GM11168 (cell line): ENCODE measurements at regions not wholly inside any gene's neighbourhood (a gene's known extent, or its start where the extent isn't known, plus 50 kb on each side); places are given as distances from the start of the nearest gene placed in this dataset.

Experiments
- in situ Hi-C: fragments of 300-500 bp; cut with MboI; formaldehyde crosslinking; loops from one replicate; pipeline ENCODE4 v1.12.0; 2022; ENCODE audit warnings: low sequenced_read_pairs; ENCODE audit not compliant: unreplicated experiment

DNA sequence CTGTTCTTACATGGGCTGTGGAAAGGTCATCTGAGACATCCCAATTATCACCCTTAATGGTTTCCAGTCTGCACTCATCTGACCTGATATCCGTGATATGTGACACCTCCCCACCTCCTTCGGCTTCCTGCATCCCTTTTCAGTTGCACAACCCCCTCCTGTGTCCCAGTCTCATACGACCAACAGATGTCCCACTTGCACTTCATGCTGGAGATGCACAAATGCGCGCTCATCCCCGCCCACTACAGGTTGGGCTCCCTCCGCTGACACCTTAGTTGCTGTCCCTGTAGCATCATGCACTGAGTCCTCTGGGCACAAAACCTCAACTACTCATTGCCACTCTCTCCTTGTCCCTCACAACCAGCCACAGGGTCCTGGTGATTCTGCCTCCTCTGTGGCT, 94.4 kb downstream of the MIS18A start:
- in situ Hi-C loops, result no loop called here

DNA sequence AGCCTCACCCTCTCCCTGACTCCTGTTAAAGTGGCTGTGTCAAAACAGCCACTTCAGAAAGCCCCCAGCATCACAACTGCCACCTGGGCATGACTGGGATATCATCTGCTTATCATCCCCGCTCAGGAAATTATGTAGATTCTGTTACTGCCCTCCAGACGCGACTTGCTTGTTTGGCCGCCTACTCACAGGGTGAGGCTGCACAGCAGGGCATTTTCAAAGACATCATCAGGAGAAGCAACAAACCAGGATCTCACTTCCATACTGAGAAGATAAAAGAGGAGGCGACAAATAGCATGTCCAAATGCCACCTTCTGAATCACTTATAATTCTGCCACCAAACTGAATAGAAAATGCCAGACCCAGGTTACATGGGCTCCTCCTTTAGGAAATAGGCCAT, 94.8 kb downstream of the MIS18A start:
- in situ Hi-C loops, result no loop called here

DNA sequence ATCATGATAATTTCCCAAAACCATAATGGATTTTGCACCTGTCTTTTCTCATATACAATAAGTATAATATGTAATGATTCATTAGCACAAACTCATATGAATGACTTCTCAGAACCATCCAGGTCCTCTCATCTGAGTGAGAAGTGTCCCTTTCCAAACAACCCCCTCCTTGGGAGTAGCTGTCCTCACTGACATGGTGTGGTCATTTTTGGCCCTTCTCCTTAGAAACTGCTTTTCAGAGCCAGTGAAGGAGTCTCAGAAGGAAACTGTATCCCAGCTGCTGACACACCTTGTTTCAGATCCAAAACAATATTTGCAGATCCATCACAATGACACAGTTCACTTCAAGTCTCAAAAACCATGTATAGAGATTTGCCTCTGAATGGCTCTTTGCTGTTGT, 95.5 kb downstream of the MIS18A start:
- in situ Hi-C loops, result no loop called here

DNA sequence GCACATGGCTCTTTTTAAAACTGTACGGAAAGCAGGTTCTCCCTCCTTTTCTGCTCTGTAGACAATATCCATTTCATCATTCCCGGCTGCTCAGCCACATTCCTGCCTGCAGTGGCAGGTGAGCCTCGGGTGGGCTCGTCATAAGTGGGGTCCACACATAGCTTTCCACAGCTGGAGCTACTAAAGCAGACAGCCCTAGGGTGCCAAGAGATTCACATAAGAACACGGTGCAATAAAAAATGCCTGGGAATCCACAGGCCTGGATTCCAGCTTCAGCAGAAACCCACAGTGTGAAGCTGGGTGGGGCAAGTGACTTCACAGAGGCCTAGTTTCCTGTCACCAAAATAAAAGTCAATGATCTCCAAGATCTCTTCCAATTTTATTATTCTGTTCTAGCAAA, 96.4 kb downstream of the MIS18A start:
- in situ Hi-C loops, result no loop called here

DNA sequence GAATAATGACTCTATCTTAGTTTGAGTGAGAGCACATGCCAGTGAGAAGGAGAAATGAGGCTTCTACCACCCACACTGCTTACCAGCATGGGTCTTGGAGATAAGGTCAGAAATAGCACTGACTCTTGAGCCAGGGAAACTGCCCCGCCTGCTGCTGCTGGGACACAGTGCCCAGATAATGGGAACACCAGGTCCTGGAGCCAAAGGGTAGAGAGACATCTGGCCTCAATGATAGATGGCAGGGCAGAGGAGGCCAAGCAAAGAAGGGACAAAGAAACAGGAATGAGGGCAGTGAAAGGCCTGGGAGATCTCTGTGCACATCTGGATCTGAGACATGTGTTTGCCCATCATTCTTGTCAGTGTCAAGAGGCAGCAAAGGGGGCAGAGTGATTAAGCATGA, 97.4 kb downstream of the MIS18A start:
- in situ Hi-C loops, result no loop called here

DNA sequence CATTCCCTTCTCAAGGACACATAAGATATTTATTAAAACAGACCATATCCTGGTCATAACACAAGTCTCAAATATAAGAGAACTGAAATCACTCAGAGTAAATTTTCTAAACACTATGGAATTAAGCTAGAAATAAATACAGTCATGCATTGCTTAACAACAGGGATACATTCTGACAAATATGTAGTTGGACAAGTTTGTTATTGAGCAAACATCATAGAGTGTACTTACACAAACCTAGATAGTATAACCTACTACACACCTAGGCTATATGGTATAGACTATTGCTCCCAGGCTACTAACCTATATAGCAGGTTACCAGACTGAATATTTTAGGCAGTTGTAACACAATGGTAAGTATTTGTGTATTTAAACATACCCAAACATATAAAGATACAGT, 104.0 kb downstream of the MIS18A start:
- in situ Hi-C loops, result no loop called here

DNA sequence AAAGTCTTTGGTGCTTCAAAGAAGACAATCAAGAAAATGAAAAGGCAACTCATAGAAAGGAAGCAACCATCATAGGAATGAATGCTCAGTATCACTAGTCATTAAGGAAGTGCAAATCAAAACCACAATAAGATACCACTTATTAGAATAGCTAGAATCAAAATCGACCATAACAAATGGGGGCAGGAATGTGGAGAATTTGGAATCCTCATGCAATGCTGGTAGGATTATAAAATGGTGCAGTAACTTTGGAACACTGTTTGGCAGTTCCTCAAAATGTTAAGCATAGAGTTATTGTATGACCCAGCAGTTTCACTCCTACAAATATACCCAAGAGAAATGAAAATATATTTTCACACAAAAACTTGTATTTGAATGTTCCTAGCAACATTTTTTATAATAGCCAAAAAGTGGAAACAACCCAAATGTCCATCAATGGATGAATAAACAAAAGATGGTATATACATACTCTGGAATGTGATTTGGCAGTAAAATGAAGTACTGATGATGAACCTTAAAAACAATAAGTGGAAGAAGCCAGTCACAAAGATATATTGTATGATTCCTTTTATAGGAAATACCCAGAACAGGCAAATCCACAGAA, 105.6 kb downstream of the MIS18A start:
- in situ Hi-C loops, result no loop called here

DNA sequence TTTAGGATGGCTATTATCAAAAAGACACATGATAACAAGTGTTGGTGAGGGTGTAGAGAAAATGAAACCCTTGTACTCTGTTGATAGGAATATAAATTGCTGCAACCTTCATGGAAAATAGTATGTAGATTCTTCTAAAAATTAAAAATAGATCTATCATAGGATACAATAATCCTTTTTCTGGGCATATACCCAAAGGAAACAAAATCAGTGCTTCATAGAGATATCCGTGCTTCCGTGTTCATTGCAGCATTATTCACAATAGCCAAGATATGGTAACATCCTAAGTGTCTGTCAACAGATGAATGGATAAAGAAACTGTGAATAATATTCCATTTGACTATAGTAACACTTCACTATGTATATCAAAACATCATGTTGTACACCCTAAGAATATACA, 106.7 kb downstream of the MIS18A start:
- in situ Hi-C loops, result no loop called here

DNA sequence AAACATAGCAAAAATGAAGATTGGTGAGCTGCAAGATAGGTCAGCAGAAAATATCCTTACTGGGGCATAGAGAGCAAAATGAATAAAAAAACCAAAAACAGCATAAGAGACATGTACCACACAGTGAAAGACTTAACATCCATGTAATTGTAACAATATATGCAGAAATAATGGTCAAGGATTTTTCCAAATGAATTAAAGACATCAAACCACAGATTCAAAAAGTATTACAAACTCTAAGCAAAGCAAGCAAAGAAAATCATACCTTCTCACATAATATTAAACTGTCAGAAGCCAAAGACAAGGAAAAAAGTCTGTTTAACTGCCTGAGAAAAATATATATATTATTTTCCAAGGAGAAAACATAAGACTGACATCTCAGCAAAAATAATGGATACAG, 111.3 kb downstream of the MIS18A start:
- in situ Hi-C loops, result no loop called here

DNA sequence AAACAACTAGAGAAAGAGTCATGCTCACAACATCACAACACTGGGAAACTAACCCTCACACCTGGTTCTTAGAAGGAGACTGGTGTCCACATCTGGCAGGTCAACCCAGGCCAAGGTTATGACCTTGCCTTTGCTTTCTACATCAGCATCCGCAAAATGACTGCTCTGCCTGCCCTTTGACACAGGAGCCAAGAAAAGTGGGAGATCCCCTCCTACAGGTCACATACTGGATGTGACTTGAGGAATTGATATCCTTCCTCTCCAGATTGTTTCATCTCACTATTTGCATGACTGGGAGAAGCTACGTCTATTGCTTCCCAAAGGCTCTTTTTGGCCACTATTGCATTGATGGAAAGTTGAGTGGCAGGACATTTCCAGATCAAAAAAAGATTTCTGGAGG, 115.5 kb downstream of the MIS18A start:
- in situ Hi-C loops, result no loop called here

DNA sequence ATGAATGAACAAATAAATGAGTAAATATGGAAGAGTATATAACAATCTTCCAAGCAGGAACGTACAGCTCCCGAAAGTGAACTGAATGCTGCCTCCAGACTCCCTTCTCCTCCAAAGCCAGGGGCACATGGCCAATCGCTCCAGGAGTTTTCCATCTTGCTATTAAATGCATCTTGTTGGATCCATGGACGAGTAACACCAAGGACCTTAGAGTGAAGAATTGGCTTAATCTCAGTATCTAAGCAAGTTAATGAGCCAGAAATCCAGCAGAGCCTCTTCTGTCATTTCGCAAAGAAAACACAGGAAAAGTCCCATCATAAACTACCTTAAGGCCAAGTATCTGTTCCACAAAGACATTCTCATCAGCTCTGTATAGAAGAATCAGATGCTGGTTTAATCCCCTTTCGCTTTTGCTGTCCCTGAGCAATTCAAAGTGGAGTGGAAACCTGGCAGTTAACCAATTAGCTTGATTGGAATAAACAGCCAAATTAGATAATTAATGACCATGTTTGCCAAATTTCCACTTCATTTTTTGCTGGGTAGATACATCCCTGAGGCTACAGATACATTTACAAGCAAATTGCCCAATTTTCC, 116.0 kb downstream of the MIS18A start:
- in situ Hi-C loops, result no loop called here

DNA sequence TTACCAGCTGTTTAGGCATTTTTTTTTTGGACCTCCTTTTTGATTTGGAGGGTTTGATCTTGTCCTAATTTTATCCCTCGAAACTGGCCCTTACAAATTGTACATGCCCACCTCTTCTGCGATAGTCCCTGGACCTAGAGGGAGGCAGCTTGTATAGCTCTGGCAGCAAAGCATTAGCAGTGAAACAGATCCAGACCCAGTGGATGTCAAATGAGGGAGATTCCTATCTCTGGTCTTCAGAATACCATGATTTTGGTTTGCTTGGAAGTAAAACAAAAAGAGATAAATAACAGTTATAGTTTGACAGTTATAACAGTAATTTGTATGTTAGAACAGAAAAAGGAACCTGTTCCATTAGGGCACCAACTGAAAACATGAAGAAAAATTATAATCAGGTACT, 123.6 kb downstream of the MIS18A start:
- in situ Hi-C loops, result no loop called here

DNA sequence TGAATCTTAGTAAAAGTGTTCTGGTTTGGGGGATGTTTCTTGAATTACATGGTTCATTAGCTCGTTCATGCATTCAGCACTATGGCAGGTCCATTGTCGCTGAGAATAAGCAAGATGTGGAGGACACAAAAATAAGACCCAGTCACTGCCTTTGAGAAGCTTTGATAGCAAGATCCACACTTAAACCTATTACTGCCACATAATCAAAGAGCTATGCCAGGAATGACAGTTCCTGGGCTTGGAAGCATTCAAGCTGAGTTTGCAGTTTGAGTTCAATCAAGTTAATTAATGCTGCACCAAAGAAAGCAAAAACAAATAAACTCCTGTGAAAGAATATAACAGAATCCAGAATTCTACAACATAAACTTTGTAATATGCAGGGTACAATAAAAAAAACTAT, 131.8 kb downstream of the MIS18A start:
- in situ Hi-C loops, result no loop called here

DNA sequence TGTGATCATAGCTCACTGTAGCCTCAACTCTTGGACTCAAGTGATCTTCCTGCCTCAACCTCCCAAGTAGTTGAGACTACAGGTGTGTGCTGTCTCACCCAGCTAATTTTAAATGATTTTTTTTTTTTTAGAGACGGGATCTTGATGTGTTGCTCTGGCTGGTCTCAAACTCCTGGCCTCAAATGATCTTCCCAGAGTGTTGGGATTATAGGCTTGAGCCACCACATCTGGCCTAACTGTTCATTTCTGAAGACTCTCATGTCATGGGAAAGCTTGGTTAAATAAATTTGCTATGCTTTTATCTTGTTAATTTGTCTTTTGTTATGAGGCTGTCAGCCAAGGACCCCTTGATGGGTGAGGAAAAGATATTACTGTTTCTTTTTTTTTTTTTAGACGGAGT, 134.0 kb downstream of the MIS18A start:
- in situ Hi-C loops, result no loop called here

DNA sequence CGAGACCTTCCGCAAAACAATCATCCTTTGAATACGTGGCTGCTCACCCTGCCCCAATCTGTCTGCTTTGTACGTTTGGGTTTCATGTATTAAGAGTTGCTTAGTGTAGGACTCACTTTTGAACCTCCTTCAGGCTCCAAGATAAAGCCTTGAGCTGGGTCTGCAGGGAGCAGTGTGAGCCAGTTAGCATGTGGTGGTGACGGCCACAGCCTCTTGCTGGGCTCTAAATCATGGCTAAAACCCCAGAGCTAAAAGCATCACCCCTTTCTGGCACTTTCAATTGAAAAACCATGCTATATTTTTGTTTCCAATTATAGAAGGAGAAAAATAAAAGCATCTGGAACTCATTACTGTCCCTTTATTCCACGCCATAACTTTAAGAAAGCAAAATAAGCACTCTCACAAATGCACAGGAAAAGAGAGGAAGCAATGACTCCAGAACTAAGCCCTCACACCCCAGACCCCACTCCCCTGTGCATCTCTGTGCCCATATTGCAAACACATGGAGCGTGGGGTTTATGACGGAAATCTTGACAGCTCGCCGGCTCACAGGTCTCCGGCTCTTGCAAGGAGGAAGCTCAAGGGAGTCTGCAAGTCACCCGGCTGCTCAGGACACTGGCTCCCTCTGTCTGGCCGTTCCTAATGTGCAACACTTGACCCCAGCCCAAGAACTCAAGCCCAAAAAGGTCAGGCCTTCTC, 135.5 kb downstream of the MIS18A start:
- in situ Hi-C loops, result no loop called here

DNA sequence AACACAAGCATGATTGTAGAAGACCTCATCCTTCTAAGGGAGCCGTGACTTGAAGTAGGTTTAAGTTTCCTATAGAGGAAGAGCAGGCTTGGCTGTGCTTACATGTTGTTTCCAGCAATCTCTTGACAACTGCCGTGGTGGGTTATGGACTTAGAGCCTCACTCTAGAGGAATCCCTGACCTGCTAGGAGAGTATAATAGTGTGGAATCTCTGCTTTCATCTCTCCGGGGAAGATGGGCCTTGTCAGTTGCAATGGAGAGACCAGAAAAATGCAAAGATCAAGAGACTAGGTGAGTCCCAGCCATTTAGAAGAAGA, 137.6 kb downstream of the MIS18A start:
- in situ Hi-C loops, result no loop called here

DNA sequence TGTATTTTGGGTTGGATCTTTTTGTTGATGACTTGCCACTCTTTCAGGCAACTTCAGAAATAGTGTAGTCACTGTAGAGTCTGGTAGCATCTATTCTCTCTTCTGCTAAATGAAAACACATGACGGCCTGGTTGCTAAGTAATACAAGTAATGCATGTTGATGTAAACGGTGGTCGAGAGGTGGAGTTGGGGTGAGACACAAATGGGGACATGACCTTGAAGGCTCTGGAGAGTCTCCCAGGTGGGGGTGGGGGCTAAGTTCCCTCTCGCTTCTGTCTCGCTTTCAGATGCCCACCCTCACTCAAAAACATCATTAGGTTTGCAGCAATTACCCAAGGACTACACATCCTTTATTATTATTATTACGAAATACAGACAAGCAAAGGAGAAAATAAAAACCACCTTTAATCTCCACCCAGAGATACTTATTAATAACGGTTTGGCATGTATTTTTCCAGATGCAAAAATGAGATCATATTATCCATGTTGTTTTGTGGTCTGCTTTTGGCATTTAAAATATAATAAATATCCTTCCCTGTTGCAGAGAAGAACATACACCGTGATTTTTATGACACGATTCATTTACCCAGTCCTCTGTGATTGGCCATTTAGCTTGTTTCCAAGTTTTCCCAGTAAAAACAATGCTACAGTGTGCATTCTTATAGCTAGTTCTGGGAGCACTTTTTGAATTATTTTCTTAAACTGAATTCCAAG, 138.1 kb downstream of the MIS18A start:
- in situ Hi-C loops, result no loop called here

DNA sequence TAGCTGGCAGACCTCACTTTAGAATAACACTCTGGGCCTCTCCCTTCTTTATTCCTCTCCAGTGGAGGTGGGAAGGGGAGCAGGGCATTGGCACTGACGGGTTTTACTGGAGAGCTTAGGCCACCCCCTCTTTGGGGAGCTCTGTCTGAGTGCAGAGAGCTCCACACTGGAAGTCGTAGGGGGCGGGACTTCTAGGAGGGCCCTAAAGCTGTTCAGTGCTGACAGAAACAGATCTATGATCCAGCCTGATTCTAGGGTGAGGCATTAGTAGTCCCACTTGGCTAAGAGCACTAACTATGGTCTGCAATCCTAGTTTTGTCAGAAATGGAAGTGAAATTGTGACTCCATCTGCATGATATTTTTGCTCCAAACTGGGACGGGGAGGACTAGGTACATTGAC, 138.7 kb downstream of the MIS18A start:
- in situ Hi-C loops, result no loop called here

DNA sequence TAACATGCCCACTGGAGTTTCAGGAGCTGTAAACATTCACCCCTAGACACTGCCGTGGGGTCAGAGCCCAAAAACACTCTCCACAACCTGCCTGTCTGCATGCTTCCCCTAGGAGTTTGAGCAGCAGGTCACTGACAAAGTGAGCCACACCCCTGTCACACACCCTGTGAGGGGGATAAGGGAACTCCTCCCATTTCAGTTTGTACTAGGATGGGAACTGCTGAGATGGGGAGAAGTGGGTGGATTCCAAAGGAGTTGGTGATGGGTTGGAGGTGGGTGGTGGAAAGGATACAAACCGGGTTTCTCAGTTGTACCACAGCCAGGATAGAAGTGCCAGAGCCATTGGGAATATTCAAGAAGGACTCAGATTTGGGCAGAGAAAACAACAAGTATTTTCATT, 140.2 kb downstream of the MIS18A start:
- in situ Hi-C loops, result no loop called here

DNA sequence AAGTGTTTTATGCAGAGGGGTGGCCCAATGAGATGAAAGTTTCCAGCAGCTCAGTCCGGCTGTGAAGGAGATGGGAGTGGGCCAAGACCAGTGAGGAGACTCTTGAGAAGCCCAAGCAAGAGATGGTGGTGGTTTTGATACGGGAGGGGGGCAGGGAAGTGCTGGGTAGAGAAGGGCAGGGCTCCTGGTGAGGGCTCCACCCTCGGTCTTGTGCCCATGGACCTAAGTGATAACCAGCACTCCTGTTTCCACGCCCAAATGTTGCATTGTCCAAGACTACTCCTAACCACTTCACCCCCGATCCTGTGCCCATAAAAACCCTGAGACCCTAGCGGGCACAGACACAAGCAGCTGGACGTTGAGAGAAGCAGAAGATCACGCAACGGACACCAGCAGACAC, 140.9 kb downstream of the MIS18A start:
- in situ Hi-C loops, result no loop called here

DNA sequence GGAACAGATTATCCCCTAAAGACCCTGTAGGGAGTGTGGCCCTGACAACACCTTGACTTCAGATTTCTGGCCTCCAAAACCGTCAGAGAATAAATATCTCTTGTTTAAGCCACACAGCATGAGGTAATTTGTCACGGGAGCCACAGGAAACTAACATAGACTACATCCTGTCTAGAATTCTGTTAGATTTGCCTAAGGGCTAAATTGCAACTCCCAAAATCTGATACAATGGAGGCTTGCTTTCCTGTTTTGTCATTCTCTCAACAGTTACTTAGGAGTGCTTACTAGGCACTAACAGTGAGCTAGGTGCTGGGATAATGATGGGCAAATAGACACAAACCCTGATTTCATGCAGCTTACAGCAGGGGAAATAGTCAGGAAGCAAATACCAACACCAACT, 141.6 kb downstream of the MIS18A start:
- in situ Hi-C loops, result no loop called here

DNA sequence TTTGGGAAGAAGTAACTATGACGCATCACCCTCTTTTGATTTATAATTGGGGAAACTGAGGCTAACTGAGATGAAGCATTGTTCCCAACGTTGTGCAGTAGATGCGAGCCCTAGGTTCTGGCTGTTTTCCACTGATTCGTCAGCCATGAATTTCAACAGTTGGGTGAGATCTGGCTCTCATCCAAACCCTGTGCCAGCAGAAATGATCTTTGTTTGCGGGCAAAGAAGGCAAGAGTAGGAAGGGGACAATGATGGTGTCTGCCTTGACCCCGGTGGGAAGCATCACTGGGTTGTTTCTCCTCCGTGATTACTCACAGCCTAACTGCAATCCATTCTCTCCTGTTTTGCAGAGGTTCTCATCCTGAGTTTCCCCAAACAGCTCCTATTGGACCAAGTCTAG, 142.3 kb downstream of the MIS18A start:
- in situ Hi-C loops, result no loop called here
